NCI-H2227 treated with DMSO at 0.1 percent for 48 hours (cell line): ENCODE measurements at regions not wholly inside any gene's neighbourhood (a gene's known extent, or its start where the extent isn't known, plus 50 kb on each side); places are given as distances from the start of the nearest gene placed in this dataset.
"Not testable (repeated sequence)": the region's sequence is repeated elsewhere in the genome, so short reads cannot be mapped to it uniquely, and the experiment has no call there.

Experiments used
- DNase-seq: peaks from one replicate; lab custom pipeline; 2025; lab: John Stamatoyannopoulos, UW

GRCh38 chr7:114293289-114294012 is 121.2 kb upstream of the FOXP2 start:
- no peak for DNase-seq

- no peak for DNase-seq
Observed at GRCh38 chr7:114279901-114280300, 134.7 kb upstream of the FOXP2 start.

GRCh38 chr7:114273218-114273617 is 141.4 kb upstream of the FOXP2 start:
- no peak for DNase-seq

GRCh38 chr7:114269714-114270113 is 144.9 kb upstream of the FOXP2 start:
- DNase-seq = no peak

GRCh38 chr7:114267550-114267949 is 147.1 kb upstream of the FOXP2 start:
- DNase-seq = not testable (repeated sequence)

GRCh38 chr7:114264023-114264422 is 150.6 kb upstream of the FOXP2 start:
- DNase-seq = no peak

GRCh38 chr7:114263219-114263618 is 151.4 kb upstream of the FOXP2 start:
- no peak for DNase-seq

- no peak for DNase-seq
Observed at GRCh38 chr7:114255404-114255841, 159.2 kb upstream of the FOXP2 start.

- DNase-seq = no peak
Observed at GRCh38 chr7:114243646-114244045, 171.0 kb upstream of the FOXP2 start.

- DNase-seq = no peak
Observed at GRCh38 chr7:114242992-114243507, 171.6 kb upstream of the FOXP2 start.

- DNase-seq = no peak
Observed at GRCh38 chr7:114229246-114229645, 185.4 kb upstream of the FOXP2 start.

GRCh38 chr7:114225784-114226183 is 188.8 kb upstream of the FOXP2 start:
- no peak for DNase-seq

GRCh38 chr7:114218283-114218682 is 196.3 kb upstream of the FOXP2 start:
- DNase-seq = no peak

GRCh38 chr7:114217026-114217806 is 197.4 kb upstream of the FOXP2 start:
- no peak for DNase-seq

- DNase-seq = no peak
Observed at GRCh38 chr7:114214466-114214865, 200.1 kb upstream of the FOXP2 start.

- no peak for DNase-seq
Observed at GRCh38 chr7:114212721-114213429, 201.7 kb upstream of the FOXP2 start.

GRCh38 chr7:114209968-114210367 is 204.6 kb upstream of the FOXP2 start:
- no peak for DNase-seq

GRCh38 chr7:114206688-114207087 is 207.9 kb upstream of the FOXP2 start:
- DNase-seq = no peak

- no peak for DNase-seq
Observed at GRCh38 chr7:114196517-114196916, 218.1 kb upstream of the FOXP2 start.

- no peak for DNase-seq
Observed at GRCh38 chr7:114190387-114190786, 224.2 kb upstream of the FOXP2 start.

- DNase-seq = no peak
Observed at GRCh38 chr7:114183311-114184088, 231.1 kb upstream of the FOXP2 start.

- DNase-seq = no peak
Observed at GRCh38 chr7:114182837-114183236, 231.8 kb upstream of the FOXP2 start.
